SKM-1 treated with dmso at 0.1 percent for 144 hours (cell line): ENCODE measurements at regions not wholly inside any gene's neighbourhood (a gene's known extent, or its start where the extent isn't known, plus 50 kb on each side); places are given as distances from the start of the nearest gene placed in this dataset.
"Not testable (repeated sequence)": the region's sequence is repeated elsewhere in the genome, so short reads cannot be mapped to it uniquely, and the experiment has no call there.

Experiments used
- DNase-seq: peaks from one replicate; lab custom pipeline; 2025; ENCODE audit not compliant: unreplicated experiment; lab: John Stamatoyannopoulos, UW

GRCh38 chr16:29202025-29202632 lies 204.4 kb downstream of the NPIPB11 start:
- not testable (repeated sequence) for DNase-seq

GRCh38 chr16:29201296-29202024 lies 205.1 kb downstream of the NPIPB11 start:
- not testable (repeated sequence) for DNase-seq

- DNase-seq = not testable (repeated sequence)
Measured at GRCh38 chr16:29200681-29201080, 205.8 kb downstream of the NPIPB11 start.

- not testable (repeated sequence) for DNase-seq
Measured at GRCh38 chr16:29200135-29200601, 206.3 kb downstream of the NPIPB11 start.

GRCh38 chr16:29199626-29200025 lies 206.9 kb downstream of the NPIPB11 start:
- DNase-seq = not testable (repeated sequence)

GRCh38 chr16:29198731-29199521 lies 207.6 kb downstream of the NPIPB11 start:
- DNase-seq = no peak

GRCh38 chr16:29198231-29198630 lies 208.3 kb downstream of the NPIPB11 start:
- DNase-seq = no peak

GRCh38 chr16:29197494-29198100 lies 208.9 kb downstream of the NPIPB11 start:
- not testable (repeated sequence) for DNase-seq

GRCh38 chr16:29196746-29197145 lies 209.8 kb downstream of the NPIPB11 start:
- not testable (repeated sequence) for DNase-seq

- DNase-seq = not testable (repeated sequence)
Measured at GRCh38 chr16:29195116-29195872, 210.4 kb downstream of the LAT start.

GRCh38 chr16:29194185-29194844 lies 209.5 kb downstream of the LAT start:
- not testable (repeated sequence) for DNase-seq

- not testable (repeated sequence) for DNase-seq
Measured at GRCh38 chr16:29193634-29194033, 208.8 kb downstream of the LAT start.

- not testable (repeated sequence) for DNase-seq
Measured at GRCh38 chr16:29193248-29193574, 208.4 kb downstream of the LAT start.

- no peak for DNase-seq
Measured at GRCh38 chr16:29192329-29193247, 207.7 kb downstream of the LAT start.

GRCh38 chr16:29191636-29192180 lies 206.9 kb downstream of the LAT start:
- DNase-seq = not testable (repeated sequence)

GRCh38 chr16:29190553-29191431 lies 205.9 kb downstream of the LAT start:
- not testable (repeated sequence) for DNase-seq

GRCh38 chr16:29188806-29189205 lies 204.0 kb downstream of the LAT start:
- not testable (repeated sequence) for DNase-seq
